ENCODE measurements at regions not wholly inside any gene's neighbourhood (a gene's known extent, or its start where the extent isn't known, plus 50 kb on each side); places are given as distances from the start of the nearest gene placed in this dataset.

- TF ChIP-seq NFRKB (IDR thresholded peaks at IDR 0.05) (no peak), CTBP1 (IDR thresholded peaks at IDR 0.05; ENCODE audit: borderline replicate concordance) (no peak), HDGF (IDR thresholded peaks at IDR 0.05; ENCODE audit: borderline replicate concordance) (no peak), FOXM1 (IDR thresholded peaks at IDR 0.05; ENCODE audit: borderline replicate concordance) (no peak), BHLHE40 (IDR thresholded peaks at IDR 0.05; ENCODE audit: borderline replicate concordance) (no peak), LEF1 (IDR thresholded peaks at IDR 0.05; ENCODE audit: borderline replicate concordance) (no peak)
- TF ChIP-seq, protein P1, sequence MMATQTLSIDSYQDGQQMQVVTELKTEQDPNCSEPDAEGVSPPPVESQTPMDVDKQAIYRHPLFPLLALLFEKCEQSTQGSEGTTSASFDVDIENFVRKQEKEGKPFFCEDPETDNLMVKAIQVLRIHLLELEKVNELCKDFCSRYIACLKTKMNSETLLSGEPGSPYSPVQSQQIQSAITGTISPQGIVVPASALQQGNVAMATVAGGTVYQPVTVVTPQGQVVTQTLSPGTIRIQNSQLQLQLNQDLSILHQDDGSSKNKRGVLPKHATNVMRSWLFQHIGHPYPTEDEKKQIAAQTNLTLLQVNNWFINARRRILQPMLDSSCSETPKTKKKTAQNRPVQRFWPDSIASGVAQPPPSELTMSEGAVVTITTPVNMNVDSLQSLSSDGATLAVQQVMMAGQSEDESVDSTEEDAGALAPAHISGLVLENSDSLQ (IDR thresholded peaks at IDR 0.05), result no peak
- CTCF ChIA-PET, result interaction anchor here (0.6 kb wide), 1 partner anchor 79 kb away, joined by 4 read pairs; no protein-coding TSS in a partner anchor
- DNase-seq (ENCODE audit: extremely low spot score), result no peak
- POLR2A ChIA-PET, result no interaction called here
Measured at GRCh38 chr12:87793131-87793530, 236.1 kb downstream of the C12orf50 start.

DNA sequence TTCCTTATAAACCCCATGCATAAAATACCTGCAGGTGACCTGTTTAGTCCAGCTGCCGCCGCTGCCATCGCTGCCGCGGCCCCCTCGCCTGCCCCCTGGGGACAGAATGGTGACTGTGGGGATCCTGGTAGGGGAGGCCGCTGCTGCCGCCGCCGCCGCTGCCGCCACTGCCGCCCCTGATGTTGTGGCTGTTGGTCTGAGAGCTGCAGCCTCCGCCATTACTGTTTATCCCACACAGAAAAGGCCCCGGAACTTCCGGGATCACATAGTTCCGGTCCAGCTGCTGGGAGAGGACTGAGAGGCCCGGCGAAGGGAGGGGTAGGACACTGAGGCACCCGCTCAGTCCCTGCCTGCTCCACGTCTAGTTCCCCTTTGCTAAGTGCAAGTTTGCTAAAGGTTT, 244.9 kb downstream of the C12orf50 start:
- ChIA-PET CTCF (no interaction called here), POLR2A (no interaction called here)
- TF ChIP-seq BHLHE40 (IDR thresholded peaks at IDR 0.05; ENCODE audit: borderline replicate concordance), result no peak
- no peak for DNase-seq (ENCODE audit: extremely low spot score)

- CTCF ChIA-PET, result no interaction called here
- POLR2A ChIA-PET, result no interaction called here
- no peak for DNase-seq (ENCODE audit: extremely low spot score)
- TF ChIP-seq FOXM1 (IDR thresholded peaks at IDR 0.05; ENCODE audit: borderline replicate concordance) (no peak), ARNT (IDR thresholded peaks at IDR 0.05) (no peak), SUZ12 (IDR thresholded peaks at IDR 0.05) (no peak), HDGF (IDR thresholded peaks at IDR 0.05; ENCODE audit: borderline replicate concordance) (no peak), FOXK2 (IDR thresholded peaks at IDR 0.05) (no peak), LEF1 (IDR thresholded peaks at IDR 0.05; ENCODE audit: borderline replicate concordance) (no peak), CTBP1 (IDR thresholded peaks at IDR 0.05; ENCODE audit: borderline replicate concordance) (no peak), TARDBP (IDR thresholded peaks at IDR 0.05) (no peak), SP1 (IDR thresholded peaks at IDR 0.05) (no peak), ELF4 (IDR thresholded peaks at IDR 0.05) (no peak), NFRKB (IDR thresholded peaks at IDR 0.05) (no peak), ZNF384 (IDR thresholded peaks at IDR 0.05) (no peak), FOXA1 (IDR thresholded peaks at IDR 0.05) (no peak), L3MBTL2 (conservative IDR thresholded peaks at IDR 0.05) (no peak), BHLHE40 (IDR thresholded peaks at IDR 0.05; ENCODE audit: borderline replicate concordance) (no peak)
- TF ChIP-seq, protein P1 (IDR thresholded peaks at IDR 0.05), result no peak
Measured at GRCh38 chr12:87783467-87783866, 245.7 kb downstream of the C12orf50 start.

GRCh38 chr12:87782838-87783237, 246.4 kb downstream of the C12orf50 start:
- TF ChIP-seq BHLHE40 (IDR thresholded peaks at IDR 0.05; ENCODE audit: borderline replicate concordance), result no peak
- TF ChIP-seq FOXM1 (IDR thresholded peaks at IDR 0.05; ENCODE audit: borderline replicate concordance), result no peak
- TF ChIP-seq LEF1 (IDR thresholded peaks at IDR 0.05; ENCODE audit: borderline replicate concordance), result no peak
- no peak for TF ChIP-seq HDGF (IDR thresholded peaks at IDR 0.05; ENCODE audit: borderline replicate concordance)
- no peak for TF ChIP-seq FOXK2 (IDR thresholded peaks at IDR 0.05)
- TF ChIP-seq ELF4 (IDR thresholded peaks at IDR 0.05), result no peak
- no peak for TF ChIP-seq ZNF384 (IDR thresholded peaks at IDR 0.05)
- no peak for TF ChIP-seq CTBP1 (IDR thresholded peaks at IDR 0.05; ENCODE audit: borderline replicate concordance)
- no peak for TF ChIP-seq SP1 (IDR thresholded peaks at IDR 0.05)
- no peak for TF ChIP-seq ARNT (IDR thresholded peaks at IDR 0.05)
- no peak for TF ChIP-seq TARDBP (IDR thresholded peaks at IDR 0.05)
- TF ChIP-seq FOXA1 (IDR thresholded peaks at IDR 0.05), result no peak
- no peak for DNase-seq (ENCODE audit: extremely low spot score)
- ChIA-PET CTCF (no interaction called here), POLR2A (no interaction called here)

DNA sequence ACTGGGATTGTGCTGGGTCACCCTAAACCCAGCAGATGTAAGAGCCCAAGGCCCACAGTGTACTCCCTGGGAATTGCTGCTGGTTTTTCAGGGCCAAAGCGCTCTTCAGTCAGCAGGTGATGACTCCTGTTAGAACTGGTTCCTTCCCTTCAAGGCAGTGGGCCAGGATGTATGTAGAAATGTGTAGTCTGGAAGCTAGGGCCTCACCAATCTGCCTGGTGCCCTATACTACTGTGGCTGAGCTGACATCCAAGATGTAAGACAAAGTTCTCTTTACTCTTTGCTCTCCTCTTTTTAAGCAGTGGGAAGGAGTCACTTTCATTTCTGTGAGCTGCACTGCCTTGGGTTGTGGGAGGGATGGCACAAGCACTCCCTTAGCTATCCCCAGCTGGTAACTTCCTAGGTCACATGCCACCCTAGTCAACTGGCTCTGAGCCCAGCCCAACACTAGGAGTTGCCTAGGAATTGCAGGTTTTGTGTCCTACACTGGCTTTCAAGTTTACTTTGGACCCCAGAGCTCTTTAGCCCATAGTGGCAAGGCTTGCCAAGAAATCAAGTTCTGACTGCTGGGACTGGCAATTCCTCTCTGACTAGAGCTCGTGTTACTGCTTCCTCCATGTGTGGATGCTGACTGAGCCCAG, 249.2 kb downstream of the C12orf50 start:
- no peak for TF ChIP-seq BHLHE40 (IDR thresholded peaks at IDR 0.05; ENCODE audit: borderline replicate concordance)
- TF ChIP-seq HDGF (IDR thresholded peaks at IDR 0.05; ENCODE audit: borderline replicate concordance), result no peak
- no peak for TF ChIP-seq FOXK2 (IDR thresholded peaks at IDR 0.05)
- TF ChIP-seq, protein P1 (IDR thresholded peaks at IDR 0.05), result no peak
- TF ChIP-seq LEF1 (IDR thresholded peaks at IDR 0.05; ENCODE audit: borderline replicate concordance), result no peak
- TF ChIP-seq FOXM1 (IDR thresholded peaks at IDR 0.05; ENCODE audit: borderline replicate concordance), result no peak
- DNase-seq (ENCODE audit: extremely low spot score), result no peak
- ChIA-PET POLR2A (no interaction called here), CTCF (no interaction called here)

GRCh38 chr12:87779016-87779415, 250.2 kb downstream of the C12orf50 start:
- ChIA-PET CTCF (no interaction called here), POLR2A (no interaction called here)
- TF ChIP-seq SUZ12 (IDR thresholded peaks at IDR 0.05), result no peak
- TF ChIP-seq FOXK2 (IDR thresholded peaks at IDR 0.05), result no peak
- TF ChIP-seq L3MBTL2 (conservative IDR thresholded peaks at IDR 0.05), result no peak
- no peak for TF ChIP-seq HDGF (IDR thresholded peaks at IDR 0.05; ENCODE audit: borderline replicate concordance)
- no peak for TF ChIP-seq LEF1 (IDR thresholded peaks at IDR 0.05; ENCODE audit: borderline replicate concordance)
- no peak for DNase-seq (ENCODE audit: extremely low spot score)

GRCh38 chr12:87778065-87778464, 251.1 kb downstream of the C12orf50 start:
- DNase-seq (ENCODE audit: extremely low spot score), result no peak
- CTCF ChIA-PET, result no interaction called here
- POLR2A ChIA-PET, result no interaction called here
- TF ChIP-seq SP1 (IDR thresholded peaks at IDR 0.05), result no peak
- TF ChIP-seq NFRKB (IDR thresholded peaks at IDR 0.05), result no peak
- TF ChIP-seq CTBP1 (IDR thresholded peaks at IDR 0.05; ENCODE audit: borderline replicate concordance), result no peak
- TF ChIP-seq LEF1 (IDR thresholded peaks at IDR 0.05; ENCODE audit: borderline replicate concordance), result no peak

All from HEK293T (cell line).